KOPT-K1 (cell line): ENCODE measurements at regions not wholly inside any gene's neighbourhood (a gene's known extent, or its start where the extent isn't known, plus 50 kb on each side); places are given as distances from the start of the nearest gene placed in this dataset.

Experiments
- H3K27ac ChIP-seq: fragments of 200-600 bp; sonication (generic); 2 replicates; pipeline ENCODE4 v1.5.1; 2016; ENCODE audit warnings: antibody characterized with exemption, mild to moderate bottlenecking, low read depth, low read length; ENCODE audit not compliant: poor library complexity, severe bottlenecking
- H3K36me3 ChIP-seq: fragments of 200-600 bp; sonication (generic); 2 replicates; pipeline ENCODE4 v1.5.1; 2017; ENCODE audit warnings: antibody characterized with exemption, mild to moderate bottlenecking, low read length, moderate library complexity; ENCODE audit not compliant: insufficient read depth
- H3K9me3 ChIP-seq: fragments of 200-600 bp; sonication (generic); 2 replicates; pipeline ENCODE4 v1.5.1; 2017; ENCODE audit warnings: antibody characterized with exemption, low read length, mild to moderate bottlenecking; ENCODE audit not compliant: insufficient read depth, poor library complexity, severe bottlenecking

- Histone ChIP-seq H3K27ac (no peak overlapping the region), H3K36me3 (no peaks in the 10 kb centered on the region), H3K9me3 (no peaks in the 10 kb centered on the region)
Observed at GRCh38 chr2:236342507-236342906, 78.3 kb upstream of the ASB18 start.

DNA sequence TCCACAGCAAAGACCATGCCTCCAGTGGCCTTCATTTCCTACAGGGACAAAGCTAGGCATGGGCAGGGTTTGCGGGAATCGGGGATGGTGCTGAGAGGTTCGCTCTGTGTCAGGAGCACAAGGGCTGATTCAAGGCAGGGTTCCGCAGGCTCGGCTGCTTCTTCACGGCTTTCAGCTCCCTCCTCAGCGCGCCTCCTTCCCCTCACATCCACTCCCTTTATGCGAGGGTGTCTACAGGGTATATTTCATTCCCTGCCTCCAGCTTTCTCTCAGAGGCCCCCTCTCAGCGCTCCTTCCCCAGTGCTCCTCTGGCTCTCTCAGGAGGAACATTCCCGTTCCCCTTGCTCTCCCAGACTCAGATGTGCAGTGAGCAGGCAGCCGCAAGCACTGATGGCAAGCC, 78.7 kb upstream of the ASB18 start:
- Histone ChIP-seq H3K27ac (no peak overlapping the region), H3K9me3 (no peaks in the 10 kb centered on the region), H3K36me3 (no peaks in the 10 kb centered on the region)

GRCh38 chr2:236343400-236344161, 79.4 kb upstream of the ASB18 start:
- no peak overlapping the region for H3K27ac ChIP-seq
- no peaks in the 10 kb centered on the region for H3K9me3 ChIP-seq
- H3K36me3 ChIP-seq: no peaks in the 10 kb centered on the region

DNA sequence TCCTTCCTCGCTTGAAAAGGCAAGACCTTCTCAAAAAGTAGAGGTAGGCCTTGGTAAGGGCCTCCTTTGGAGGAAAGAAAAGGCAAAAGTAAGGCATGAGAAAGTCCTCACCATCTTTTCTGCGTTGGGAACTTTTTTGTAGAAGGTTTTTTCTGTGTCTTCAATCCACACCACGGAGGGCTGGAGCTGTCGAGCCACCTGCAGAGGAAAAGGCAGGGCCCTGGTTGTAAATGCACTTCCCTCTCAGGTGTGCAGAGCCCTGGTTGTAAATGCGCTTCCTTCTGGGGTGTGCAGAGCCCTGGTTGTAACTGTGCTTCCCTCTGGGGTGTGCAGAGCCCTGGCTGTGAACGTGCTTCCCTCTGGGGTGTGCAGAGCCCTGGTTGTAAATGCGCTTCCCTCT, 80.2 kb upstream of the ASB18 start:
- Histone ChIP-seq H3K27ac (no peak overlapping the region), H3K9me3 (no peaks in the 10 kb centered on the region), H3K36me3 (no peaks in the 10 kb centered on the region)

DNA sequence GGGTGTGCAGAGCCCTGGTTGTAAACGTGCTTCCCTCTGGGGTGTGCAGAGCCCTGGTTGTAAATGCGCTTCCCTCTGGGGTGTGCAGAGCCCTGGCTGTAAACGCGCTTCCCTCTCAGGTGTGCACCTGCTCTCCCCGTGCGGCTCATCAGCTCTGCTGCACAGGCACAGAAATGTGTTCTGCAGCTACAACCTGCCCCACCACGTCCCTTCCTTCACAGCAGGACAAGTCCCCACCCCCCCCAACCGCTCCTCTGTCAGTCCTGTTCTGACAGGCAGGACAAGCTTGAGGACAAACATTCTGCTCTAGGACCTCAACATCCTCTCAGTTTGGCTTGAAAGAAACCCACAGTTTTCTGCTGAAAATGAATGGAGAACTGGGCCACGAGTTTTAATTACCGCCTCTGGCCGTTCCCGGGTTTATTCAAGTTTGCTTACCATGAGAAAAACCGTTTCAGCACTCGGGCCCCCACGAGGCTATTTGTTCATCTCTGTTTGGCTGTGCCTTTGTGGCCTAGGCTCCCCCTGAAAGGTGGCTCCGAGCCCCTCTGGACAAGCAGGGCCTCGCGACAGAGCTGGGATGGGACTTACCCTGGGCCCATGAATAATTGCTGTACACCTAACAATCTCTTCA, 81.0 kb upstream of the ASB18 start:
- Histone ChIP-seq H3K9me3 (no peaks in the 10 kb centered on the region), H3K36me3 (no peaks in the 10 kb centered on the region), H3K27ac (no peak overlapping the region)

DNA sequence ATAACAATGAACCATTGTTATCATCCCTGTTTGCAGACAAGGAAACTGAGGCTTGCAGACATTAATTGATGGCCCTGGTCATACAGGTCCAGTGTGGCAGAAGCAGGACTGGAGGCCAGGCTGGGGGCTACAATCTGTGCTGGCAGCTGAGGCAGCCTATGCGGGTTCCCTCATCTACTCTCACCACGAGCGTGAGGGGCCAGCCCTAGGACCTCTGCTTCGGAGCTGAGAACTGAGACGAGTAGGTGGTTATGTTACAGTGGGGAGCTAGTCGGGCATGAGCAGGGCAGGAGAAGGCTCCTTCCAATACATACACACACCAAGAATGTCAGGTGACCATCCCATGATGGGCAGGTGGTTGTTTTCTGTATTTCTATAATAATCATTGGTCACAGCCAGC, 82.2 kb upstream of the ASB18 start:
- Histone ChIP-seq H3K9me3 (no peaks in the 10 kb centered on the region), H3K36me3 (no peaks in the 10 kb centered on the region), H3K27ac (no peak overlapping the region)

- H3K36me3 ChIP-seq: no peaks in the 10 kb centered on the region
- no peaks in the 10 kb centered on the region for H3K9me3 ChIP-seq
- H3K27ac ChIP-seq: no peak overlapping the region
Observed at GRCh38 chr2:236348279-236348678, 84.1 kb upstream of the ASB18 start.

- Histone ChIP-seq H3K9me3 (no peaks in the 10 kb centered on the region), H3K36me3 (no peaks in the 10 kb centered on the region), H3K27ac (no peak overlapping the region)
Observed at GRCh38 chr2:236348976-236349375, 84.8 kb upstream of the ASB18 start.

GRCh38 chr2:236350426-236350825, 86.2 kb upstream of the ASB18 start:
- no peak overlapping the region for H3K27ac ChIP-seq

DNA sequence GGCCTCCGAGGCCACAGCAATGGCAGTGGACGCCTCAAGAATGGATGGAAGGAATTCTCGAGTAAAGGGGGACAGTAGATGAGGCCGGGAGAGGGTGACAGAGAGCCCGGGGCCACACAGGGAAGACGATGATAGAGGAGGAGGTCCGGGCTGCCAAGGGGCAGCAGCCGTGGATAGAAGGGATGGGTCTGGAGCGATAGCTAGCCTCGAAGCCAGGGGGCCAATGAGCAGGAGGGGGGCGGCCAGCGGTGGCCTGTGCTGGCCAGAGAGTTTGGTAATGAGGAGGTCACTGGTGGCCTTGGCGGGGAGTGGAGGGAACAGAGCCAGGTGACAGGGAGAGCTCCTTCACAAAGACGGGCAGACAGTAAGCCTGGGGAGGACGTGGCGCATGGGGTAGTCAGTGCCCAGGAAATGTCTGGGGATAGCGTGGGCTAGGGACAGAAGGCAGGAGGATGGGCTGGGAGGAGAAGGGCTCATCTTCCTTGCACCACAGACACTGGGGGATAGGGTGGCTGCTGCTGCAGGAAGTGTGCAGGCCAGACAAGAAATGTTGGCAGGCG, 87.8 kb upstream of the ASB18 start:
- Histone ChIP-seq H3K36me3 (no peaks in the 10 kb centered on the region), H3K9me3 (no peaks in the 10 kb centered on the region), H3K27ac (no peak overlapping the region)

More at GRCh38 chr2:236350426-236350825, 86.2 kb upstream of the ASB18 start:
- Histone ChIP-seq H3K9me3 (no peaks in the 10 kb centered on the region), H3K36me3 (no peaks in the 10 kb centered on the region)

- no peaks in the 10 kb centered on the region for H3K9me3 ChIP-seq
Observed at GRCh38 chr2:236352761-236353593, 88.8 kb upstream of the ASB18 start.

DNA sequence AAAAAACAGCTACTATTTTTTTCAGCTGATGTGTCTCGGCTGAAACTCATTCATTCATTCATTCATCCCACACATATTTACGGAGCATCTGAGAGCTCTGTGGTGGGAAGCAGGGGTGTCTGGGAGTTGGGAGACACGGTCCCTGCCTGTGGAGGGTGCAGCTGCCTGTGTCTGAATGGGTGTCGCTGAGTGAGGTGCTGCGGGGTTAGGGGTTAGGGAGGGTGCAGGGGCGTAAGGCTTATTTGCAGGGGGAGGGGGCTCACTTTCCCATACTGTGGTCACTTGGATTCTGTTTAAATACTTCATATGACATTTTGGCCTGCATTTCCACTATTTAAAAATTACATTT, 89.4 kb upstream of the ASB18 start:
- Histone ChIP-seq H3K36me3 (no peaks in the 10 kb centered on the region), H3K27ac (no peak overlapping the region), H3K9me3 (no peaks in the 10 kb centered on the region)

More at GRCh38 chr2:236352761-236353593, 88.8 kb upstream of the ASB18 start:
- H3K27ac ChIP-seq: no peak overlapping the region
- H3K36me3 ChIP-seq: no peaks in the 10 kb centered on the region

DNA sequence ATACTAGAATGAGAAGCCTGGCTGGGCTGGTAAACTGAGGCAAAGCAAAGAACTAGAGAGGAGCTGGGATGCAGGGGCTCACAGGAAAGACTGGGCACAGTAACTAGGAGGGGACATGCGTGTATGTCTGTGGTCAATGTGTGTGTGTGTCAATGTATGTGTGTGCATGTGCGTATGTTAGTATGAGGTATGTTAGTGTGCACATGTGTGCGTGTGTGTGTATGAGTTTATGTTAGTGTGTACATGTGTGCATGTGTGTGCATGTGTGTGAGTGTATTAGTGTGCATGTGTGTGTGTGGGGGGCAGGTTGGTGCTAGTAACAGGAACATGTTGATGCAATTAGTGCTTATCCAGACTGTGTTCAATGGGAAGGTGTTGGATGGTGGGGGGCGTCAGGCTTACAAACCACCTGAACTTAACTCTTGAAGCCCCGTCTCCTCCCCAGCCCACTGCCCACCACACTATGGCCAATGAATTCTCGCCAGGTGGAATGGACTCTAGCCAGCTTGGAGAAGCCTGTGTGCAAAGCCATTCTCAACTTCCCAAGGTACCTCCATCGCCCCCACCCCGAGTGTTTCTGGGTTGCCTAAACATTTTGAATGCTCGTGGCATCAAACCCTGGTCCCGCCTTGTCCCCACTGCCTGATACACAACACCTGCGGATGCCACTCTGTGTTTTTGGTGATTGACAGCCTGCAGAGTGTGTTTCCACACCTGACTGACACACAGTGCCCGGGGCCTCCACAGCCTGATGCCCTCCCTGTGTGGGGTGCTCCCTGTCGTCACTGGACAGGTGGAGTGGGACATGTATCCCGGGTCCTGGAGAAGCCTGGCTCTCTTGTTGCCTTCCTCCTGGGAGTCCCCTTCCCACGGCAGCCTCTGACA, 90.1 kb upstream of the ASB18 start:
- Histone ChIP-seq H3K36me3 (no peaks in the 10 kb centered on the region), H3K27ac (no peak overlapping the region), H3K9me3 (no peaks in the 10 kb centered on the region)

DNA sequence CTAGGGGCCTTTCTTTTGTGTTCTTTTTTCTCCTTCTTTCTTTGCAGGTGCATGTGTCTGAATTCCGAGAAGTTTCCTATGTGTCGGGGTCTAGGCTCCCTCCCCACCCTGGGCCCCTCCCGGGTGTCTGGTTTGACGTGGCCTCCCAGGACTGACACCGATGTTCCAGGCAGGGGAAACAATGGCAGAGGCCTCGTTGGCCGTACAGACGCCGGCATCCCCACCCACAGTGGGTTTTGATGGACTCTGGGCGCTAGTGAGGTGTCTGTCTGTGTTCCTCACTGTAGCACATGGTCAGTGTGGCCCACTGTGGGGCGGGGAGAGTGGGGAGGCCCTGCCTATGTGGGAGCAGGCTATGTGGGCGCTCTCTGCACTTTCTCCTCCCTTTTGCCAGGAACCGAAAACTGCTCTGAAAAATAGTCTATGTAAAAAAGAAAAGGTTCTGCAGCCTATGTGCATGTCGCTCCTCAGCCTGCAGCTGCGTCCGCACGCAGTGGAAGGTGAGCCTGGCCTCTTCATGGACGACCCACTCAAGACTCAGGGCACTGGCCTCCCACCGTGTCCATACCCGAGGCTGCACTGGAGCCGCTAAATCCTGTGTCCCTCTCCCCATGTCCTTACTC, 90.9 kb upstream of the ASB18 start:
- H3K36me3 ChIP-seq: no peaks in the 10 kb centered on the region
- no peak overlapping the region for H3K27ac ChIP-seq
- no peaks in the 10 kb centered on the region for H3K9me3 ChIP-seq
